Fibroblast of upper back skin (primary cell): ENCODE measurements at regions not wholly inside any gene's neighbourhood (a gene's known extent, or its start where the extent isn't known, plus 50 kb on each side); places are given as distances from the start of the nearest gene placed in this dataset.
"Not testable (repeated sequence)": the region's sequence is repeated elsewhere in the genome, so short reads cannot be mapped to it uniquely, and the experiment has no call there.

ENCODE experiments used
- DNase-seq: peaks from one replicate; pipeline ENCODE4 v3.0.0-alpha.2; 2013

DNA sequence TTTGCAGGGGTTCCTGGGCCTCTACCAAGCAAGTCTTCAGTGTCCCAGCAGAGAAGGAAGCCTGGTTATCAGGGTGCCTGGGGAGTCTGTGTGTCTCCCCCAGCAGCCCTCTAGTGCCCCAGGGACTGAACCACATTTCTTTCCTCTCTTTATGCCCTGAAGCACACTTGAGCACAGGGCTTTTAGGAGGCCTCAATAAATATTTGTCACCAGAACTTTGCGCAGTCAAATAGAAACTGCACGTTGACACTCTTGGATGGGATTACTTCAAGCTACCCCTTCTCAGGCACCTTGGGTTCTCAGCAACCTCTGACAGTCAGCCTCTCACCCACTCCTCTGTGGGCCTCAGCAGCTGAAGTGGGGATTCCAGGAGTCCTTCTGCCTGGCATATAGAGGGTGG is 226.6 kb upstream of the HES1 start:
- DNase-seq: no peak

DNA sequence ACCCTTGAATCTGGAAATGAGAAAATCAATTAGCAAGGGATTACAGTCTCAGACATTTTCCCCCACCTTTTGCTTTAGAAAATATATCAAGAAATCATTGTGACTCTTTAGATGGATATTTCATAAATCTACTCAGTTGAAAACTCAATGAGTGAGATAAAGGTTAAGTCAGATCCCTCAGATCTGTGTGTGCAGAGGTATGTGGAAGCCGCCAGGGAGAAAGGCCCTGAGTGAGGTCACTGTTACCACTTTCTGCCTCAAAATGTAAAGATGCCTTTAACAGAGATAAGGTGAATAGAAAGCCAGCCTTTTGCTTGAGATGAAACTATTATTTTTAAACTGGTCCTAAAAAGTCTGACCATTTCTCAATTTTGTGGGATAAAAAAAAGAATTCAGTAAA is 225.6 kb upstream of the HES1 start:
- DNase-seq: no peak

DNA sequence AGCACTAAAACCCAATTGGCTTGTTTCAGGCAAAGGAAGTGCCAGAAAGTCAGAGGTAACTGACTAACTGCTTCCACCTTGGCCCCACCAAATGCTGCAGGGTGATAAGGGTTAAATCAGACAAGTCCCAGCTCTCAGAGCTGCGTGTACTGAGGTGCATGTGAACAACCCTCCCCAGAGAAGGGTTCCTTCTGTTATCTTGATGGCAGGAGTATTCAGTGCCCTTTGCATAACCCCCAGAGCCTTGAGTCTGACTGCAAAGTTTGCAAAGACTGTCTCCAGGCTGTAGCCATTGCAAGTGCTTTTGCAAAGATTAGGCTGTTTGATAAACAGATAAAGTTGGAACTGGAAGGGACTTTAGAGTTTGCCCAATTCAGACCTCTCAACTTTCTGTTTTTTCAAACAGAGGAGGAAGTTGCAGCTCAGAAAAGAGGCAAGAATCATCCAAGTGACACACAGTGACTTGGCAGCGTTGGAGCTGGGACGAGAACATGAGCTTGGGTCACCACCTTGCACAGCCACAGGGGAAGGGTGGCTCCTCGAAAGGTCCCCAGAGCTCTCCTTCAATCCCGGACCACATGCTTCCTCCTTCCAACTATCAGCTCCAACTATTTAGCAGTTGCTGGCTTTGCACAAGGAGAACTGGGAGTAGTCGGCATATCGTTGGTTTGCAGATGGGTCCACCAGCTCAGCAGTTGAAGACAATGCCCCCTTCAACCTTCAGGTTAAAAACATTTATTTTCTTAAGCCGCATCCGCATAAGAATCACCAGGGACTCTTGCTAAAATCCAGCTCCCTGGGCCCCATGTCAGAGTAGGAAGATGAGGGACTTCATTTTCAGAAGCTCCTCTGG is 224.8 kb upstream of the HES1 start:
- DNase-seq: no peak

DNA sequence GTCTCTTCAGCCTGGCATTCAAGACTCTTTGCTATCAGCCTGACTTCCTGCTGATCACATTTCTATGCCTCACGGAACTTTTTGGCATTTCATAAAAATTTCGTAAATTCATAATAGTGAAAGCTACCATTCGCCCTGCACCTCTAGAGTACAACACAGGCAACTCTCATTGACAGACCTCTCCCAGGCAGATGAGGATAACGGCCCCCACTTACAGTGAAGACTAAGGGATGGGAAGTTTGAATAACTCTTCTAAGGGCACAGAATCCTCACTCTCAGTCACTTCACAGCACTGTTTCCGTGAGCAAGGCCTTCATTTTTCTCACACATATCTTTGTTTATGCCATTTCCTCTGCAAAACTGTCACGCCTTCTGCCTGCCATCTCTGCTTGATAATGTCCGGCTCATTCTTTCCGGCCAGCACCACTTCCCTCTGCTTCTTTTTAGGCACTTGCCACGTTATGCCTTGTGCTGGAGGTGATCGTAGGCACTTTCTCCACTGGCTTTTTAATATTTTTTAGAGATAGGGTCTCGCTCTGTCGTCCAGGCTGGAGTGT is 224.1 kb upstream of the HES1 start:
- DNase-seq: no peak

DNA sequence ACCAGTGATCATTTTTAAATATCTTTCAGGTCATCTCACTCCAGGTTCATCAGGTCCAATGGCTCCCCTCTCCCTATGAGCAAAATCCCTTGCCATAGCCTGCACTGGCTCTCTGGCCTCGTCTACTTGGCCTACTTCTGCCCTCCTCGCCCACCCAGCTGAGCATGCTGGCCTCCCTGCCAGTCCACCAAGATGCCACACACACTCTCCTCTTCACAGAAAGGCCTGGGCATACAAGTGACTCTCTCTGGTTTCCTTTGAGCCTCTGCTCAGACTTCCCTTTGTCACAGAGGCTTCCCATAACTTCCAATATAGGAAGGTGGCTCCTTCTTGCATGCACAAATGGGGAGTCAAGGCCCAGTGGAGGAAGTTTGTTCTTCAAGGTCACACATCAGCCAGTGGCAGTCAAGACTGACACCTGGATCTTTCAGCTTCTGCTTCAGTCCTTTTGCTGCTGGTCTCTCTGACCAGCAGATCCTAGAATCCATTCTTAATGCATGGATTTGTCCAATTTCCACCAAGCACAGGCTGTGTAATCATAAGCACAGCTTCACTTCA is 223.2 kb upstream of the HES1 start:
- DNase-seq: no peak

DNA sequence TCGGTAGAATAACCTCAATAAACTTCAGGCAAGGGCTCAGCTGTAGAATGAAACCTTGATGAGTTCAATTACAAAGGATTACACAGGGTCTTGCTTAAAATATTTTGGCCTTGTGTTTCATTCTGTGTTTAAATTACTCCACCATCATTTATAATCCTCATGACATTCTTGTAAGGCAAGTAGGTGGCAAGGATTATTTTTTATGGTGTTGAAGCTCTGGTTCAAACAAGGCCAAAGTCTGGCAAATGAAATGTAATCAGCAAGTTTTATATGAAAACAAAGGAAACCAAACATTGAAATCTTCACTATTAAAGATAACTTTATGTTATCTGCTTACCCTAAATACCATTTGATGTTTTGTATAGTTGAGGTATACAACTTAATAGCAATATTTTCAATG is 221.3 kb upstream of the HES1 start:
- no peak for DNase-seq

DNA sequence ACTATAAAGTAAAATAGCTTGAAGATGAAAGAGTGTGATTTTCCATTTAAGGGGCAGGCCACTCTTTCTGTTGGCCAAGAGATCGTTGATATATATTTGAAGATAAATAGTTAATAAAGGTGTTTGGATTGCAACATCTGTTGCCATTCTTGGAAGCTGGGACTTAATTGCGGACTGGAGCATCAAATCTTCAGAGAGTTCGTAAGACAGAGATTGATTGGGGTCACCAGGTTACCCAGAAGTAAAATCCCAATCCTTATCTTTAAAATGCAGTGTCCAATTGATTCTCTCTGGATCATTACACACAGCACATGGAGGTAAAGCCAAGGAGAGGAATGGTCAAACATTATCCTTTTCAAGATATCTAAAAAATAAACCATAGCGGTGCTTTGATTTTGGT is 220.8 kb upstream of the HES1 start:
- no peak for DNase-seq

DNA sequence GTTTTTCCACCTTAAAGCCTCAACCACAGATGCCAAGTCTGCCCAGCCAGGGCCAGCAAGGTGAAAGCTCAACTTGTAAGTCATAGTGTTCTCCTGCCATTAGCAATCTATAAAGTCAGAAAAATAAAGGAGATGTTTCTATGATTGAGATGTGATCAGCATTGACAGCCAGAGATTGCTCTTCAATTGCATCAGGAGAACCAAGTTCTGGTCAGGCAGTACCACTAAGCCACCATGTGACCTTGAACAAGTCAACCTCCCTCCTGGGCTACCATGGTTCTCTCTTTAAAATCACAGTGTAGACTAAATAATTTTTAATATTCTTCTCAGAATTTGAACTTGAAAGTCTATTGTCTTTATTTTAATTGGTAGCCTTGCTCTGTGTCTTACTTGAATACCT is 220.3 kb upstream of the HES1 start:
- no peak for DNase-seq

DNA sequence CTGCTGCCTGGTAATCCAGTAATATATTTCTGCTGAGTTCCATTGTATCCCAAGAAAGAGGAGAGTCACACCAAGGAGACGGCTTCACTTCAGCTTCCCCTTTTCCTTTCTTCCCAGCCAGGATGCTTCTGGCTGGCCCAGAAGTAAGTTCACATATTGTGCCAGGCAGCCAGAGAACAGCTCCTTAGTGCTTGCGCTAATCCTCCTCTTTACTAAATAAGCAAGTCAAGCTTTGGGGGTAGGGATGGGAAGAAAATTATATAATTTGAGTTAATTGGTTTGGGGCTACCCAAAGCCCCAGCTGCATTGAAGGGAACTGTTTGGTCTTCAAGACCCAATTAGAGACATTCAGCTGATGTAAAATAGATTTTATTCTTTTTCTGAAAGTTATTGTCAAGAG is 218.8 kb upstream of the HES1 start:
- DNase-seq: no peak

DNA sequence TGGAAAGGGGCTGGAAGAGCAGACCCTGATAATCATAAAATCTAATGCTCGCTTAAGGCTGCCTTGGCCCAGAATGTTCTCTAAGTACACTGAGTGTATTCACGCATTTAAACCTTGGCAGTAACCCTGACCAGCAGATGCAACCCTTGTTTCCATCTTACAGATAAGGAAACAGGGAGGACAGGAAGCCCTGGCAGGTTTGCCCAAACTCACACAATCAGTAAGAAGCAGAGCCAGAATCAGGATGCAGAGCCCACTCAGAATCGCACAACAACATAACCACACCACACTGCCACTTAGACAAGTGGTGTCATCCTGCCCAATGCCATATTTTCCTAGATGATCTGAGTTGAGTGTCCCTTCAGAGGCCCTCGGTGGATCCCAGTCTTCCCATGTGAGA is 214.5 kb upstream of the HES1 start:
- DNase-seq: no peak

DNA sequence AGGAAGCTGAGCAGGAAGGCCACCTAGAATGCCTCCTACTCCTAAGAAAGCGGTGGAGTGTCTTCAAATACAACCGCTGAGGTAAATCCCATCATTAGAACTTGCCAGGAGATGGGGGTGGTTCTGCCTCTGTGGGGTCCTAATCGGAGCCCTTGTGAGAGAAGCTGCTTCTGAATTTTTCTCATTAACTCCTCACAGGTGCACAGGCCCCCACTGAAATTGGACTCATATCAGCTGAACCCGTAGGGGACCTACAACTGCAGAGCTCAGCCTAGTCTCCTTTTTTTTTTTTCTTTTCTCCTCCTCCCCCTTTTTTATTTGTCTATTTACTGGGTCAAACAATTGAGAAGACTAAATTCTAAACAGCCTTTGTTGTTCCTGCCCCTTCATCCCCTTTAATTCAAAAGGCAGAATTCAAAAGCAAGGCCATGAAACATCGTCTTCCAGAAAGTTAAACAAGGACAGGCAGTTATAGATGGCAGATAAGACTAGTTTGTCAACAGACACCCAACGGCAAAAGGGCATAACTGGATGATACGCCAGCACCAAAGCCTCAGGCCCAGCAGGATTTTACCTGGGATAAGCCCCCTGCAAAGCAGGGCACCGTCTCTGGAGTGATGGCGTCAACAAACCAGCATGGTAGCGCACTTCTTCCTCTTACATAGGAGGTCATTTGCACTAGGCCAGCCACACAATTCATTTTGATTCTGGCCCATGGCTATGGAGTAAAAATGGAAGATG is 213.7 kb upstream of the HES1 start:
- DNase-seq: no peak

DNA sequence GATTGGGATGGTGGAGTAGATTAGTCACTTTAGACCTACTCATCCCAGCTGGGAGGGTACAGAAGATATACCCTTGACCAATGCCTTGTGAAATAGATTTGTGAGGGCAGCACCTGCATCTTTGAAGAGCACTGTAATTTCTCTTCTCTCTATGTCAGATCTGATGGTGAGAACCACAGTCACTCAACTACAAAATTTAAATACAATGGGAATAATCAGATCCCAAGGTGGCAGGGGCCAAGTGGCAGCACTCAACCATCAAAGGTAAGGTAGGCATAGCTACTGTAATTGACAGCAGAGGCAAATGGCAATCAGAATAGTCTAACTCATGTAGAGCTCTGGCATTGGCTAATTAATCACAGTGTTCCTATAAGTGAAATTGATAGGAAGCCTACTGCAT is 212.0 kb upstream of the HES1 start:
- not testable (repeated sequence) for DNase-seq

DNA sequence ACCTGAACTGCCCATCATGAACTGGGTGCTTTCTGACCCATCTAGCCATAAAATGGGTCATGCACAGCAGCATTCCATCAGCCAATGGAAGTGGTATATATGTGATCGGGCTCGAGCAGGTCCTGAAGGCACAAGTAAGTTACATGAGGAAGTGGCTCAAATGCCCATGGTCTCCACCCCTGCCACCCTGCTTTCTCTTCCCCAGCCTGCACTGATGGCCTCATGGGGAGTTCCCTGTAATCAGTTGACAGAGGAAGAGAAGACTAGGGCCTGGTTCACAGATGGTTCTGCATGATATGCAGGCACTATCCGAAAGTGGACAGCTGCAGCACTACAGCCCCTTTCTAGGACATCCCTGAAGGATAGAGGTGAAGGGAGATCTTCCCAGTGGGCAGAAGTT is 209.9 kb upstream of the HES1 start:
- not testable (repeated sequence) for DNase-seq

DNA sequence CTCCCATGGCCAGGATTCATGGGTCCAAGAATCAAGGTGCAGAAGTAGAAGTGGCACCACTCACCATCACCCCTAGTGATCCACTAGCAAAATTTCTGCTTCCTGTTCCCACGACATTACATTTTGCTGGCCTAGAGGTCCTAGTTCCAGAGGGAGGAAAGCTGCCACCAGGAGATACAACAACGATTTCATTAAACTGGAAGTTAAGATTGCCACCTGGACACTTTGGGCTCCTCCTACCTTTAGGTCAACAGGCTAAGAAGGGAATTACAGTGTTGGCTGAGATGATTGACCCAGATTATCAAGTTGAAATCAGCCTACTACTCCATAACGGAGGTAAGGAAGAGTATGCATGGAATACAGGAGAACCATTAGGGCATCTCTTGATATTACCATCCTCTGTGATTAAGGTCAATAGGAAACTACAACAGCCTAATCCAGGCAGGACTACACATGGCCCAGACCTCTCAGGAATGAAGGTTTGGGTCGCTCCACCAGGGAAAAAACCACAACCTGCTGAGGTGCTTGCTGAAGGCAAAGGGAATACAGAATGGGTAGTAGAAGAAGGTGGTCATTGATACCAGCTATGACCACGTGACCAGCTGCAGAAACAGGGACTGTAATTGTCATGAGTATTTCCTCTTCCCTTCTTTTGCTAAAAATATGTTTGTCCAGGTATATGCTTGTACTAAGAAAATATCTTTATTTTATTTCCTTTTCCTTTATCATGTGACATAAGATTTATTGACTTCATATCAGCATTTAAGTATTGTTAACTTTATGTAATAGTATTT is 208.3 kb upstream of the HES1 start:
- not testable (repeated sequence) for DNase-seq

DNA sequence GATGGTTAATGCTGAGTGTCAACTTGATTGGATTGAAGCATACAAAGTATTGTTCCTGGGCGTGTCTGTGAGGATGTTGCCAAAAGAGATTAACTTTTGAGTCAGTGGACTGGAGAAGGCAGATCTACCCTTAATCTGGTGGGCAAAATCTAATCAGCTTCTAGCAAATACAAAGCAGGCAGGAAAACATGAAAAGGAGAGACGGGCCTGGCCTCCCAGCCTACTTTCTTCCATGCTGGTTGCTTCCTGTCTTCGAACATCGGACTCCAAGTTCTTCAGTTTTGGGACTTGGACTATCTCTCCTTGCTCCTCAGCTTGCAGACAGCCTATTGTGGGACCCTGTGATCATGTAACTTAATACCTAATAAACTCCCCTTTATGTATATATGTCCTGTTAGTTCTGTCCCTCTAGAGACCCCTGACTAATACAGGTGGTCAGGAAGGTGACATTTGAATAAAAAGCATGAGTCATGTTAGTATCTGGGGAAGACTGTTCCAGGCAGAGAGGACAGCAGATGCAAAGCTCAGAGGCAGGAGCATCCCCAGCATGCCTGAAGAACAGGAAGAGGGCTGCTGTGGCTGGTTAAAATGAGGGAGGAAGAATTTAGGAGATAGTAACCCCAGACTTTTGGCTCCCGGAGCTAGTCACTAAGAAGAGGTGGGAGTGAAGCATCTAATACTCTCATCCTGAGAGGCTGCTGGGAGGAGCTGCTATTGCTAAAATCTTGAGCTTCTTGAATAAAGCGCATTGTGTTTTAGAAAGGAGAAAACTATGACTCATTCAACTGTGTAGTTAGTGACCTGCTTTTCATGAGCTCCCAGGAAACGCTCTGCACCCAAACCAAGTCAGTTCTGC is 207.4 kb upstream of the HES1 start:
- DNase-seq: no peak

DNA sequence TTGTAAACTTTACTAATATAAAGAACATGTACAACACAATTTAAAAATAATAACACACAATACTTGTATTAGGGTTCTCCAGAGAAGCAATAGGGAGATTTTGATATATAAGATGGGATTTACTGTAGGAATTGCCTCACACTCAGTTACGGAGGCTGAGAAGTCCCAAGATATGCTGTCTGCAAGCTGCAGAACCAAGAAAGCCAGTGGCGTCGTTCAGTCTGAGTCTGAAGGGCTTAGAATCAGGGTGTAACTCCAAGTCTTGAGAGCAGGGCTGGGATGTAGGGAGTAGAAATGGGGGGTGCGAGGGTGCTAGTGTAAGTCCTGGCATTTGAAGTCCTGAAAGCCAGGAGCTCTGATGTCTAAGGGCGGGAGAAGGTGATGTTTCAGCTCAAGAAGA is 206.6 kb upstream of the HES1 start:
- no peak for DNase-seq

DNA sequence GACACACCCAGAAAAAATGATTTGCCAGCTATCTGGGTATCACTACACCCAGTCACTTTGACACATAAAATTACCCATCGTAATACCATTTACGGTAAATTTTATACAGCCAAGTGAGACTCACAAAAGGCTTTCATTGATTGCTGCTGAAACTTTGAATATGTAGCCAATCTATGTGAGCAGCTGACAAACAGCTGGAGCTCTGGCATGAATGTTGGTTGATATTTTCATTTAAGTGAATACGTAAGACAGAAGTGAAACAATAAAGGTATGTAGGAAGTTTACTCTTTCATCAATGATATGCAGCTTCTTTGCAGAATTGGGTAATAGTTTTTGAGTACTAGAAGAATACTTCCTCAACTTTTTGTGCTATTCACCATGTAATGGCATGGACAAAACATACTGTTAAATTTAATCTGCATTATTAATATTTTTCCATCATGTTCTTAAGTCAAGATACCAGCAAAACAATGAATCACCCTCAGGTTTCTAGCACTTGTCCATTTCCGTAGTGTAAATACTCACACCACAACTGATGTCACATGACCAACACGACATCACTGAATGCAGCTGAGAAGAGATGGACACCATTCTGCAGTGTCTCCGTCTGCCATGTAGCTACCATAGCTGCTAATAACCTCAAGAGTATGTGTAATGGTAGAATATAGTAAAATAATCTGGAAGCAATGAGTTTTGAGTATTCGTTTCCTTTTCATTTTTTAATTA is 205.9 kb upstream of the HES1 start:
- DNase-seq: no peak

DNA sequence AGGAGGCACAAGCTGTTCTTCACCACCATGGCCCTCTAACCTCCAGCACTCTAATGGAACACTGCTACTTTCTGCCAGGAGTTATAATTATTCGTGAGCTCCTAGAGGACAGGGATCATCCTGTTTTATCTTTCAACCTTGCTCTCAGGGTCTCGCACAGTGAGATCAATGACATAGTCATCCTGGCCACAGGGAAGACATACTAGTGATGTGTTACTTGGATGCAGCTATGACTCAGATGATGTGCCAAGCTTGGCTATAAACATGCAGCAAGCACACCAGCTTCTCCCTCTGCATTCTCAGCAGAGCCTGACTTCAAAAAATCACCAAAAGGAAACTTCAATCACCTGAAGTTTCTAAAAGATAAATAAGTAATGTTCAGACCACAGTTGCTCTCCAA is 203.8 kb upstream of the HES1 start:
- no peak for DNase-seq

DNA sequence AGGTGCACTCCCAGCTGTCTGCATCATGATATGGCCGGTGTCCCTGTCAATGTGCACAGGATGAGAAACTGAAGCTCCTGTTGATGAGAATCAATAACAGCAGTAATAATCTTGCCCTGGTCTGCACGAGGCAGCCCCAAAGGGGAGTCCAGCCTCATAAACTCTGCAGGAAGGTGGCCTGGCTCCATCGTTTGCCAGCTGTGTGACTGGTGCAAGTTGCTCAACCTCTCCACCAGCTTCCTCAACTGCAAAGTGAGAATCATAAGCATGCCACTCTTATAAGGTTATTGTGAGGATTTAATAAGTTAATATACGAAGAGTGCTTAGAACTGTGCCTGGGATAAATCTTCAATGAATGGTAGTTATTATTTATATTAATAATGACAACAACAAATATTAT is 203.4 kb upstream of the HES1 start:
- no peak for DNase-seq

DNA sequence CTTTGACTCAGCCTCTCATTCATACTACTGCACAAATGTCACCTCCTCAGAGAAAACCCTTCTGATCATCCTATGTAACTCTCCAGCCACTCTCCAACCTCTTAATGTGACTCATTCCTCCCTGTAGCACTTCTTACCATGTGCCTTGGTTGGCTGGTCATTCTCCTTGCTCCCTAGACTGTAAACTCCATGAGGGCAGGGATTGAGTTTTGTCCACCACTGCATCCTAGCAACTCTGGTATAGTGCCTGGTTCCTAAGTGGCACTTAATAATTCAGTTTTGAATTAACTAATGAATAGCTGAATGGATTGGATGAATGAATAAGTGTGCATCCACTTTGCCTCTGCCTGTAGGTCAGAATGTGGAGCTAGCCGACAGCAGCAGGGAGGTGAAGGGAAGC is 202.5 kb upstream of the HES1 start:
- DNase-seq: no peak

DNA sequence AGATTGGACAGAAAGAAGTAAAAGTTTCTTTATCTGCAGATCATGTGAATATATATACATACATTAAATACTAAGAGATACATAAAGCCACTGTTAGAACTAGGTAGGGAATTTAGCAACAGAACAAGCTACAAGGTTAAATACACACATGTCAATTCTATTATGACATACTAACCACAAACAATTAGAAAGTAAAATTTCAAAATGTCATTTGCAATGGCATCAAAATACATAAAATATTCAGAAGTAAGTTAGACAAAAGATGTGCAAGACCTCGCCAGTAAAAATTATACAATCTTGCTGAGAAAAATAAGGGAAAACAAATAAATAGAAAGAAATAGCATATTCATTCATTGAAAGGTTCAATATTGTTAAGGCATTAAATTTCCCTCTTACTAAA is 200.0 kb upstream of the HES1 start:
- DNase-seq: no peak
